HuH-7.5 (cell line): ENCODE measurements at regions not wholly inside any gene's neighbourhood (a gene's known extent, or its start where the extent isn't known, plus 50 kb on each side); places are given as distances from the start of the nearest gene placed in this dataset.

Source experiments
- DNase-seq: peaks from one replicate; pipeline ENCODE4 v3.0.0; 2011; ENCODE audit warnings: low spot score

DNA sequence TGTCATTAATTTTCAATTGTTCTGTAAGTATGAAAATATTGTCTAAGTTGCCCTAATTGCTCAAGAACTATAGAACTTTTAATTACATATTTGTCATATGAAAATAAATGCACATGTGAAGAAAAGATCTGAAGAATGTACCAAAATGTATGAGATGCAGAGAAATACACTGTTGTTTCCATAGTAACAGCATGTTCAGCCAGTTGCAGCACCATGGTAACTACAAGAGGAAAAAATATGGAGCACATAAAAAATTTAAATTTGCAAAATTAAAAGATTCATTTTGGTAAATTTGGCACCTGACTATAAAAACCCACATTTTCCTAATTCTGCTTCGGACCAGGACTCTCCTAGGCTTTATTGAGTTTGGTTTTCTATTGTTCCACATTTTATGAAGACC, 1170.0 kb upstream of the MIR17HG start:
- DNase-seq: no peak

DNA sequence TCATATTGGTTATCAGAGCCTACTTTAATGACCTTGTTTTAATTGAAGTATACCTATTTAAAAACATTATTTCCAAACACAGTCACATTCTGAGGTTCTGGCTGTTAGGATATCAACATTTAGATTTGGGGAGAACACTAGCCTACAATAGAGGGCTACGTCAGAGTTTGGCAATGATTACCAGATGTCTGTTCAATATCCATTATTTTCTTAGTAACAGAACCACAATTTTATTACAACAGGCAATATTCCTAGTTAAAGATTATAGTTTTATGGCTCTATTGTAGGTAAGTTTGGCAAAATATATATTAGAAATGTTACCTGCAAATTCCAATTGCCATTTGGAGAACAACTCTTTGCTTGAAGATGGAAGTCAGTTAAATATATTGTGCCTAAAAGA, 1163.1 kb upstream of the MIR17HG start:
- DNase-seq: no peak

DNA sequence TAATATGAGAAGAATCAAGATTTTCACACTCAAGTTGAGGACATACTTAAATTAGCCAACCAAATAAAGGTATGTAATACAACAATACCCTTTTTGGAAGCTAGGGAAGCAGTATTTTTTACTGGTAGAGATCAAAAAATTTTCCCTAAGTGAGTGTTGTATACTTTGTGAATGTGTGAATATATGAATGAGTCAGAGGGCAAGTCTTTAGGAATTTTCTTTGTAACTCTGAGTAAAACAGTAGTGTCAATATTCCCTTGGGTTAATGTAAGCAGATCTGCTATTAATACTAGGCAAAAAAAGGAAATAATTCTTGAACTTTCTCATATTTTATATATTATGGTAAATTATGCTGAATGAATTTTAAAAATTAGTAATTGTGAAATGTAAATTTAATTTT, 1161.8 kb upstream of the MIR17HG start:
- DNase-seq: no peak

DNA sequence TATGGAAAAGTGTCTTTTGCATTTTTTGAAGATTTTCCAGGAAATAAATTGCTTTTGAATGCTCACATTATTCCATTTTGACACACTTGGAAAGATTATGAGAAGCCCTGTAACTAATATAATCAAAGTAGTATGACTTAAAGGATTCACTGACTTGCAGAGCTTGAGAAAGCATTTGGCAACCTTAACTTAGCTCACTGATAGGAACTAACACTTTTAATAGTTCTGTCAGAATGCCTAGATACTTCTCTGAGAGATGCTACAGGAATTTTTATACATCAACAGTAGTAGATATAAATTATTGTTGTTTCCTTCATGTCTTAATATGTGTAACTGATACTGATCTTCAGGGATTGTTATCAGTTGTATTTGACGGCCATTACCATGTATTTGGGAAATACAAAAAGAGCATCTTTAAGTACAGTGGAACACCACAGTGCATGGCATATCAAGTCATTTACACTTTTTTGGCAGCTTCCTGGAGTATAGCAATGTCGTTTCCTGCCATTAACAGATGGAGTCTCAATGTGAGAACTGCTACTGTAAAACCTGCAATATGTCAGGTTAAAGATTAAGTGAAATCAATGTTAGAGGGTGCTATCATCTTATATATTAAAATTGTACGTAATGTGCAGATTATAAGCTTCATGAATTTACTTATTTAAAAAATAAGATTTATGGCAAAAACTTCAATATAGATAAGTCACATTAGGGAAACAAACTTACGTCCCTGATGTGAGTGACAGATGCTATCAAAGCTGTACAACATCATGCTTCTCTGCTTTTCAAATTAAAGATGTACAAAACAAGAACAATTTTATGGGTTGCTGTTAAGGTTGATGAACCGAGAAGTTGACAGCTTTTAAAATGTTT, 1159.8 kb upstream of the MIR17HG start:
- DNase-seq: no peak

DNA sequence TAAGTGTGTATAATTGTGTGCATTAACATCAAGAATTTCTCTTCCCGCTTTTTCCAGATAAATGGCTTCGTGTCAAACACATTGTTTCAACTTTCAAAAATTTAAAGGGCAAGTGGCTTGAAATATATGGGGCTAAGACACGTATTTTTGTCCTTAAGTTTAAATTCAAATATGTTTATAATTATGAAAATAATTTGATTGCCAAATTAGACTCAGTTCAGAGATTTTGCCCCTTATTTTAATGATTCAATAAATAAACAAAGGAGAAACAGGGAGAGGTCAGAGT, 1159.2 kb upstream of the MIR17HG start:
- no peak for DNase-seq

DNA sequence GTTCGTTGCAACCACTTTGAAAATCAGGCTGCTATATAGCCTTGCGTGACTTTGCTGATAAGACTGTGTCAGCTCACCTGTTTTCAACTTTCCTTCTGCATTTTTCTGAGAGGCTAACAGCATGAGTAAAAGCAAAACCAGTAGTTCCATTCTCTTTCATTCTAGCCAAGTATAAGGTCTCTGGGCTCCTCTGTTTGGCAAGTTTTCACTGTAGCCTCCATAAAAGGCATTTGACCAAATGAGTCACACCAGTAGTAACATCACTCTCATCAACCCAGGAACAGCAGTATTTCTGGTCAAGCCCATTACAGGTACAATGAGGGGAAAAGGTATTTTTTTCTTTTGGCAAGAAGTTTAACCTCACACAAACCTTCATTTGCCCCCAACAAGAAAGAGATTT, 1149.8 kb upstream of the MIR17HG start:
- DNase-seq: no peak

DNA sequence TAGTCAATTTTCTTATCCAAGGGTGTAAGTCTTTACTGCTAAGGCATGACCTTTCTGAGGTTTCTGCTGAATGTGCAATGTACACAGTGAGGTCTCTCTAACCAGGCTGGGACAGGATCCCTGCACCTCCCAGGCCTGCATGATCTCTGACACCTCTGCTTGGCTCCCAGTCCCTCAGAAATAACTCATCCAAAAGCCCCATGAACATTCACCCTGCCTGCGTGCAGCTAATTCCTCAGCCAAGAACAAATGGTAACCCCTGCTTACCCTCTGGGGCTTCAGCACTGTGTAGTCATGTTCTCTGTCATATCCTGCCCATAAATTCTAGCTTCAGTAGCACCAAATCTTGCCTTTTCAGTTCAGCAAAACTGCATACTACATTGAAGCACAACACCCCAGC, 1146.3 kb upstream of the MIR17HG start:
- no peak for DNase-seq

DNA sequence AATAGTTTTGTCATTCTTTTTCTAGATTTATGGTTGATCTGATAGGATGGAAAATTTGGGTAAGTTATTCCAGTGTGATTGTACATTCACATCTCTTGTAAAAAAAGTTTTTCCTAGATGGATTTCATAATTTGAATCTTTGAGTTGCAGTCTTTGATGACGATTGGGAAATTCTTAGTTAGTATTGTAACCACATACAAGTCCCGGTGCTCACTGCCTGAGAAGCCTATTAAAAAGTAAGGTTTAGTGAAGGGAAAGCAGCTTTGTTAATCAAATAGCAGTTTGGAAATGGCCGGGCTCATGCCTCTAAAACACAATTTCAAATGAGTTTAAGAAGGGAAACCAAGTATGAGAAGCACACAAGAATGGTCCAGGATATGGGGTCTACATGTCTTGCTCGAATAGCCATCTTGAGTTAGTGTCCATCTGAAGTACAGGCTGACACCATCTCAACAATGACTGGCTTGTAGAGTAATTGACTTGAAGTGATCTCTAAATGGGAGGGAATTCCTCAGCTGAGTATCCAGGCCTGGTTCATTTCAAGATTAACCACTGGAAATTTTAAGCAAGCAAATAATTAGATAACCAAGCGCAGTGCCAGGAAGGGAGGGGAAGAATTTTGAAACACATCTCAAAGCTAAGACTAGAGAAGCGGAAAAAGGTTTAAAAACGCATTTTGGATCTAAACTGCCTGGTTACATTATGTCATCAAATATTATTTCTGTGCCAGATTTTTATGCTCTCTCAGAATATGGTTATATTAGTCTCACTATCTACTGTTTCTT, 1145.6 kb upstream of the MIR17HG start:
- DNase-seq: no peak

DNA sequence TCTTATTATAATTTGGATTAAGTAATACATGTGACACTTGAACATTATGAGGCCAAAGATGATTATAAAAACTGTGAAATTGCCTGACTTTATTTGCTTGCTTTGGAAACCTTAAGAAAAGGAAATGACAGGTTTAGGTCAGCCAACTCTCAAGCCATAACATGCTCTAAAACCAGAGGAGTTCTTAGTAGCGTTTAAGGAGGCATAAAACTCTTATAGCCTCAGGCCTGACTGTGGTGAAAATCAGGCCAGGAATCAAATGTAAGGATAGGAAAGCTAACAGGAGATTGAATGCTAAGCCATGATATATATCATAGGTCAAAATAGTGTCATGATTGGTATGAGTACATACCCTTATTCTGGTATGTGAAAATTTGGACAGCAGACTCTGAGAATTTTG, 1142.4 kb upstream of the MIR17HG start:
- no peak for DNase-seq

DNA sequence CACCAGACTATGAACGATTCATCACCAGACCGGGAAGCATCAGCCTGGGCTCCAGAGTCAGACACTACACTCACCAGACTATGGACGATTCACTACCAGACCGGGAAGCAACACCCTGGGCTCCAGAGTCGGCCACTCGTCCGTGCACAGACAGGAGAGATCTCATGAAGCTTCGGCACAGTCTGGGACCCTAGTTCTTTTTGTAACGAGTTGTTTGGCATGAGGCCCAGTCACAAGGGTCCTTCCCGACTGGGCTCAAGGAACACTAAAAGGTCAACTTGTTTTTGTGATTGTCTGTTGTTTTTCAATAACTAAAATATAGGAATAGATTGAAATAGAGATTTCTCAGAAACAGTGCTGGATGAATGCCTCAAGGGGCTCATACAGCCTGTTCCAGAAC, 1141.6 kb upstream of the MIR17HG start:
- no peak for DNase-seq

DNA sequence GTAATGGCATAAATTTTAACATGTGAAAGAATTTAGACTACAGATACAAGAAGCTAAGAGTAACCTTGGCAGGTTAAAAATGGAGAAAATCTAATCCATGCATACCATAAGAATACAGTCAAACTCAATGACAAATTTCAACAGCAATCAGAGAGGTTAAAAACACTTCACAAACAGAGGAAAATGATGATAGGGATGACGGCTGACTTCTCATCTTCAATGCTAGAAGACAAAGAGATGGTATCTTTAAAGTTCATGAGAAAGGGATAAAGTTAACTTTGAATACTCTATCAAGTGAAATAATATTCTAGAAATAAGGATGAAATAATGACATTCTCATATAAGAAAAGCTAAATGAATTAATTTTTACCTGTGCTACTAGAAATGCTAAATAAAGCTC, 1130.2 kb upstream of the MIR17HG start:
- no peak for DNase-seq

DNA sequence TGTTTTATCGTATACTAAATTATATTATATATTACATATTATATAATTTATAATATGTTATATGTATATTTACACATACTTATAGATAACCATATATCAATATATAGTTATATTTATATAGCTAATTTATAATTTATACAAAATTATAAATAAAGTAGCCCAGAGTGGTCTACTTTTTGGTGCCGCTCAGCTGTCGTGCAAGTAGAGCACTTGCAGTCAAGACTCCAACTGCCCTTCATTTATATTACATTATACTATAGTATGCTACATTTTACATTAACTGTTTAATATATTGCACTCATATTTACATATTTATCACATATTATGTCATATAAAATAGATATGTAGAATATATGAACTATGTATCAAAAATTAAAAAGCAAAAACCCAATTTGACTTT, 1124.7 kb upstream of the MIR17HG start:
- no peak for DNase-seq

DNA sequence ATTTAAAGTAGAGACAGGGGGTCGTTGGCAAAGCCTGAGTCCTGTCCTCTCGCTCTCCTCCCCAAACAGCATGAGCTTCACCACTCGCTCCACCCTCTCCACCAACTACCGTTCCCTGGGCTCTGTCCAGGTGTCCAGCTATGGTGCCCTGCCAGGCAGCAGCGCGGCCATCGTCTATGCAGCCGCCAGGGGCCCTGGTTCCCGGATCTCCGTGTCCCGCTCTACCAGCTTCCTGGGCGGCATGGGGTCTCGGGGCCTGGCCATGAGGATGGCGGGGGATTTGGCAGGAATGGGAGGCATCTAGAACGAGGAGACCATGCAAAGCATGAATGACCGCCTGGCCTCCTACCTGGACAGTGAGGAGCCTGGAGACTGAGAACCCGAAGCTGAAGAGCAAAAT, 1117.2 kb upstream of the MIR17HG start:
- DNase-seq: no peak

DNA sequence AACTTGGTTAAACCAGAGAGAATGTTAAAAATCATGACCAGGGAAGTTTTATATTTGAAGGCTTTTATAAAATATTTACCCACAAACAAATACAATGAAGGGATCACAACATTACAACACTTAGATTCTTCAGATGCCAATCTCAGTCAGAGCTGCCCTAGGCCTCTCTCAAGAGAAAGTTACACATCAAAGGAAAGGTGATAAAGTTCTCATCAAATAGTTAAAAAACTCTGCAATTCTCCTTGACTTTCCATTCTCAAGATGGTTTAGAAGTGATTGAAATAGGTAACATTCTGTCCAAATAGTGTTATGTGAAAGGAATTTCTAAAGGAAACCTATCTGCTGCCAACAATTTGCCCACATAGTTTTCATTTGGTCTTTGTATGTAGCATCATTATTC, 1115.2 kb upstream of the MIR17HG start:
- no peak for DNase-seq

DNA sequence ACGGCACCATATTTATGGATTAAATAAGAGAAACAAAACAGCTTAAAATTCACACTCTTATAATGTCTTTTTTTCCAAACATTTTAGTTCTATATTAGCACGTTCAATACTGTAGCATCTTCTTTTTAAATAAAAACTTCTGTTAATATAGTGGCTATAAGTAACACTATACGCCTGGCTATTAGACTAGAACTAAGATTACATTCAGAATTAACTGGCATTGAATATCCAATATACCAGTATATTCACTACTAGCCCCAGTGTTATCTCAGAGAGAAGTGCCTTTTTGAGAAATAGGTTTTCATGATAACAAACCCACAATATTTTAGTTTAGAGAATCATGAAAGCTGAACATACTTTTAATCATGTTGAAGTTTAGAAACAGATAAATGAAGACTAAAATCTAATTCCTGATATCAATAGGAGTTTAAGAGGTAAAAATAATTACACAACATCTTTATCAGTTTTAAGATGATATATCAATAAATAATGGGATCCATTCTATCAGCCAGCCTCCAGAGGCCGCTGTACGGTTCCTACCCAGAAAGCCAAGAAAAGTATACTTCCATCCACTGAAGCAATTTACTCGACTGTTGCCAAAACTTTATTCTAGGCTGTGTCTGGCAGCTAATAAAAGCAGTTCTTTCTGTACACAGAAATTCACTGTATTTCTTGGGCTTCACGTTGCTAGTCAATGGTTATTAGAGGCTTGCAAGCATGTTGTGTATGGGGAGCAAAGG, 1113.4 kb upstream of the MIR17HG start:
- DNase-seq: no peak

DNA sequence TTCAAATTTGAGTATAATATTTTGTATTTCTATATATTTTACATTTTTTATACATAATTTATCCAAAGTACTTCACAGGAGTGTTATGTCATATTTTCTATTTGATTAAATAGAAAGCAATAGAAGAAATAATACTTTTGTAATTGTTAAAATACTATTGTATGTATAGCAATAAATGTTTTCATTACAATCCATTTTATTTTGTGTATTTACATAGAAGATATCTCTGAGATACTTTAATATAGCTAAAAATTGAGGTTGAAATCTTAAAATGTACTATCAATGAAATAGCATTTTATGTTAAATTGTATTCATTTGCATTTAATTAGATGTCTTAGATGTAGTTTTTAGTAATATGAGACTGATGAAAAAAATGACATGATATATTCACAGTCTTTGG, 1109.6 kb upstream of the MIR17HG start:
- no peak for DNase-seq

DNA sequence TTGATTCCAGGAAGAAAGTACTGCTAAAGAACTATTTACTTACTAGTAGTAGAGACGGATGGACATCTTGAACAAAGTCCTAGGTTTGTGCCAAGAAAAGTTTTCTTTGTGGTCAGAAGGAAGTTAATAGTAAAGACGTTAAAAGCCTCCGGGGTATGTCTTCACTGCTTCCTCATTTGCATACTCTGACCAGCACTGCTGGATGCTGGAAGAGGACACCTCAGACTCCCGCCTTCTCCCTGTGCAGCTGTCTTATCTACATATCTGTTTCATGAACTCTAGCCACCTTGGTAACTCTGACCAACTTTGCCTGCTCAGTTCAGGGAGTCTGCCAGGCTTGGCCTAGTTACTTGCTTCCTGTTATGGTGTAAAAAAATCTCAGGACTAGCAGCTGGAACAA, 1109.1 kb upstream of the MIR17HG start:
- DNase-seq: no peak

DNA sequence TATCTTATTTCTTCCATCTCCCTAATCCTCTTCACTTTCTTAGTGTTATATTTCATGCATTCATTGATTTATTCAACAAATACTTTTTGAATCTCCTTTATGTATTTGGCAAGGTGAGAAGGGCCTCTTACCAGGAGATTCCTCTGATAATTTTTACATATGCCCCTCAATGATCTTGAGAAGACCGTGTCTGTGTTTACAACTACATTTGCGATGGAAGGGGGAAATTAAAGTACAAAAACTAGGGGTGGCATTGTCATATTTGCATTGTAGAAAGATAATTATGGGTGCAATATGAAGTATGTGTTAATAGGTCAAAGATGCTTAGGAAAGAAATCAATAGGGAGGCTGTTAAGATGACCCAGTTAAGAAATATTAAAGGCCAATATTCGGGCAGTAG, 1108.4 kb upstream of the MIR17HG start:
- no peak for DNase-seq

DNA sequence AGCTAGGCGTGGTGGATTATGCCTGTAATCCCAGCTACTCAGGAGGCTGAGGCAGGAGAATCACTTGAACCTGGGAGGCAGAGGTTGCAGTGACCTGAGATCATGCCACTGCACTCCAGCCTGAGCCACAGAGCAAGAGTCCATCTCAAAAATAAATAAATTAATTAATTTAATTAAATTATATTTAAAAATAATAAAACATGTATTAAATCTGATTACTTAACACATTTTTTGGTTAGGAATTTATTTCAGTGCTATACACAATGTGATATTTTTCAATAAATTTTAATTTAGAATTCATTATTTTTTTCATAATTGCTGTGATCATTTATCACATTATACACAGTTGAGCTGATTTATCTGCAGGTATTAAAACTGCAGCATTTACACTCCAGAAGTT, 1101.5 kb upstream of the MIR17HG start:
- DNase-seq: no peak

DNA sequence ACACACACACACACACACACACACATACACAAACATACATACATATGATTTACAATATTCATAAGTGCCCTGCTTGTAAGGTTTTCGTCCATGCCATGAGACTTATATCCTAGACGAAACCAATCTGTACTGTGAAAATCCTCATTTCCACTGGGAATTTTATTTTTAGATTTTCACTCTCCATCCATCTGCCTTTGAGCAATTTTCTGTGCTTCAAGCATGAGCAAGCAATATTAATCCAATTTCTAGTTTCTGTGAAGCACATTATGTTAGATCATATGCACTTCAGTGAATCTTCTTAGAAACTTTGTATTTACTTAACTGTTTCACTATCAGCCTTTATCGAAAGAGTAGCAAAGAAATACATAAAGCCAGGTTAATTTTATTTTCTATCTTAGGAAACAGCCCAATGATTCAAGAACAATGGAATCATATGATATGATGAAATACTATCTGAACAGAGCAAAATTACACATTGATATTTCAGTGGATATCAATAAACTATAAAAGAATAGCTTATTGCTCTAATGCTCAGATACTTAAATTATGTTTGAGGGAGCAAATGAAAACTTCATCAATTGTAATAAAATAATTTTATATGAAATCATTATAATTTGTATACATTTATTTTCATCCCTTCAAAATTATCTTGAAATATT, 1100.7 kb upstream of the MIR17HG start:
- DNase-seq: no peak

DNA sequence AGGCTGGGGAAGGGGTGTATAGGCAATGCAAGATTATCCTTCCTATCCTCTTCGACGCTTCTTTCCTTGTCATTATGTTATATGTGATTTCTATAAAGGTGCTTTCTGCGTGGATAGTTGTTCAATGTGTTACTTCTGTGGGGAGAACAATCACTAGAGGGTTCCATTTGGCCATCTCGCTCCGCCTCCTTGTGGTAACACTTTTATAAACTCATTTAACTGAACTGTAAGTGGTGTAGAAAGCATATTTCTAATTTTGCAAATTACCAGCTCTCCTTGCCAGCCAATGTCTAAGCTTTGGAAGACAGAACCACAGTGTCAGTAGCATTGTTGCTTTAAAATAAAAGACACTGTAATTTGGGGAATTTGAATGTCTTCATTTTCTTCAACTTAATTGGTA, 1093.7 kb upstream of the MIR17HG start:
- no peak for DNase-seq

DNA sequence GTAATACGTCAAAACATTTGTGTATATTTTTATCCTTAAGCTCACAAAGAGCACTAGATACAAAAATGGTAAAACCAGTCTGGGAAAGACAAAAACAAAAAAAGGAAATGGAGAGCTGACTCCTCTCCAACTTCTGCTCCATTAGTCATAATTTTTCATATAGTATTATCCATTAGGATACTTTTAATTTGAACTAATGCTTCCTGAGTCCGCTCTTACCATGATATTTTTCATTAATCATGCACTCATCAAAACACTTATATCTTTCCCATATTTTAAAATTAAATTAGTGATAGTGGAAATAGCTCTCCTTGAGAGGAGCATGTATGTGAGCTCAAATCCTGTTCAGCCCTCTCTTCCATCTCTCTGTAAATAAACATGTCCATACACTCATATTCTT, 1093.0 kb upstream of the MIR17HG start:
- no peak for DNase-seq

DNA sequence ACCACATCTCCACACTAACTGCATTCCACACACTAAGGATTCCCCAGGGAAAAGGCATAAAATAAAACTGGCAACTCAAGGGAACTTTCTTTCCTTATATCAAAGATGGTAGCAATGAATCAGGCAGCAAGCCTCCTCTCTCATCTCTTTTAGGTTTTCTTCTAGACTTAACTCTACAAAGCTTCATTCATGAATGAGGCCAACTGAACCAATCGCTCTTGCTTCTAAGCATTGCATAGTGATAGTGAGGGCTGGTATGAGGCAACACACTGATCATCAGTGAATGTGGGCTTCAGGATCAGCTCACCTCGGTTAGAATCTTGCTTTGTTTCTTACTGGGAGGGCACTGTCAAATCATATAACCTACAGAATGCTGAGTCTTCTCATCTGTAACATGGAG, 1090.7 kb upstream of the MIR17HG start:
- no peak for DNase-seq
